Head of caudate nucleus (tissue), 42 donors: ENCODE measurements at regions not wholly inside any gene's neighbourhood (a gene's known extent, or its start where the extent isn't known, plus 50 kb on each side); places are given as distances from the start of the nearest gene placed in this dataset.

Experiments used
- DNase-seq, 42 donors: peaks; one replicate each; pipeline versions ENCODE4 v3.0.0 to v3.0.0-alpha.2; 2020 to 2021; ENCODE audit warnings: mixed read lengths in 7 of 42
- intact Hi-C: fragments of 100-400 bp; cut with DNase I; formaldehyde crosslinking; loops from one replicate; pipeline ENCODE4 v1.15.0; 2022

GRCh38 chr9:38211002-38211401, 142.0 kb upstream of the SHB start:
- intact Hi-C loops: no loop called here

DNA sequence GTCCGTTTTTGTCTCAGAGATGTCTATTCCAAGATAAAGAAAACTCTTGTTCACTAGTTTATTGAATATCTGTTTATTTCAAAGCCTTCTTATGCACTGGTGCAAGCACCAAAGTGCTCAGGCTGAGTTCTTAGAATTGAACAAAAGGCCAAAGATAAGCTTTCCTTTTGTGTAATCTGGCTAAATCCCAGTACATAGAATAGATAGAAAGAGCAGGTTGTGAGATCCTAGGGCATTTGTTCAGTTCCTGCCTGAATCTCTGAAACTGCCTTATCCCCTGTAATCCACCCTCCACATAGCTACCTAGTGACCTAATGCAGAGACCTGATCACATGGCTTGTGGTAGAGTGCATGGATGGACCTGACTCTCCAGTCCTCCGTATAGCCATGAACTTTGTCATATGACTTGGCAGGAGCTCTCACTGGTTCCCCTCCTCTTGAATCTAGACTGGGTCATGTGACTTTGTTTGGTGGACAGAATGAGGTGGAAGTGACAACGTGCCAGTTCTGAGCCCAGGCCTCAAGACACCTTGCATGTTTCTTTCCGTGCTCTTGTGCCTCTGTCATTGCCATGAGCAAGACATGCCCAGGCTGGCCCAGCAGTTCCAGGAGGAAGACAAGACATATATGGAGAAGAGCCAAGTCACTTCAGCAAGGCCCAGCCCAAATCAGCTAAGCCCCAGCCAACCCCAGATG, 139.3 kb upstream of the SHB start:
- peak in 1 of 42 donors; percentile 28 for DNase-seq
- intact Hi-C loops: no loop called here

More at GRCh38 chr9:38211002-38211401, 142.0 kb upstream of the SHB start:
- DNase-seq: no peak

- intact Hi-C loops: no loop called here
- peak in 1 of 42 donors; percentile 20 for DNase-seq
Observed at GRCh38 chr9:38207247-38207778, 138.3 kb upstream of the SHB start.

GRCh38 chr9:38205279-38205678, 136.3 kb upstream of the SHB start:
- DNase-seq: no peak

DNA sequence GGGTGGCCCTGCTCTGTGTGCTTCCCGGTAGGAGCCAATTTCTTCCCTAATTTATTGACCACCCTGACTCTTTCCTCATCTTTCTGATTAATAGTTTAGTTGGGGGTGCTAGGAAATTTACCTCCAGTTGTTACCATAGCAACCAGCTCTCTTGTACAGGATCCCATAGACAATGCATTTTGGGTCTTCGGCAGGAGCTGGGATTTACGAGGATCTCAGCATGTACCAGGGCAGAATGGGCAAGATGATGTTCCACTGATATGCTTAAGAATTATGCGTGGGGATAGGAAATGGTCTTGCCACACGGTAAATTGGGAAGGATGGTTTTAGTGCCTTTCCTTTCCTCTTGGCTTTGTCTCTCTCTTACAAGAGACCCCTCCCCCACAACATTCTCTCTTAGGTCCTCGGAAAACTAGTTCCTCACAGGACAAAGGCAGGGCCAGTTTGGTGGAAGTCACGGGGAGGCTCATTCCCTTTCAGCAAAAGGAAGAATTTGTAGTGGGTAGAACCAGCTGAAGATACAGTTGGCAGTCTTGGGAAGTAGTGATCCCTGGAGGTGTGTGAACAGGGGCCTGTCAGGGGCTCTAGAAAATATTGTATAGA, 133.4 kb upstream of the SHB start:
- peak in 2 of 42 donors; percentile 8 to 41 for DNase-seq
- intact Hi-C loops: no loop called here

More at GRCh38 chr9:38205279-38205678, 136.3 kb upstream of the SHB start:
- intact Hi-C loops: no loop called here

- DNase-seq: no peak
- intact Hi-C loops: no loop called here
Observed at GRCh38 chr9:38201844-38202243, 132.8 kb upstream of the SHB start.

DNA sequence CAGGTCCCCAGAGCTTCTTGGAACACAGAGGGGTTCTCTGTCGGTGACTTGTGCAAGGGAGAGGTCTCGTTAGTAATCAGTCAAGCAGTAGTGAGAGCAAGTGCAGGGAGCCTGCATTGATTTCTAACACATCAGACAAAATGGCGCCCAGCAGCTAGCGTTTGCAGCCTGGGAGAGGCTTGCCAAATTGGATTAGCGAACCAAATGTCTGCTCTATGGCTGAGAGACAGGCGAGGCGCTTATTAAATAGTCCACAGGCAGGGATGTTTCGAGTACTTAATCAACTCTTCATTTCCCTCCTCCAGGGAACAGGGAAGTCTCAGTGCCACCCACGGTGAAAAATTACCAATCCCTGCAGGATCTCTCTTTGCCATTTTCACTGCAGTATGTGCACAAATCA, 131.4 kb upstream of the SHB start:
- intact Hi-C loops: no loop called here
- DNase-seq: peak; percentile 27 to 90 (median 66)

DNA sequence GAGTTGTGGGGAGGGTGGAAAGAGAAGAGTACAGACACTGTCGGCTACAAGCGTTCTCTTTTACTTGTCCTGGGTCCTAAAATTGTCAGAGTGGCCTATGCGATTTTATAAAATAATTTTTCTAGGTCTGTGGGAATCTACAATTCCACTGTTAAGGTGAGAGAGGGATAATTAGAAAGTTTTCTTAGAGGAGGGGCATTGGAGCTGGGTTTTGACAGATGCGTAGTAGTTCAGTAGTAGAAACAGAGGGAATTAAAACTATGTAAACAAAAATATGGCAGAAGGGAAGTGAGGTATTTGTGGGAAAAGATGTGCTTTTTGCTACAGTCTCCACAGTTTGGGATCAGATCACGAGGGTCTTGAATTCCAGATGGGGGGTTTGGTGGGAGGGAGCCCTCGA, 129.1 kb upstream of the SHB start:
- DNase-seq: no peak
- intact Hi-C loops: no loop called here

GRCh38 chr9:38196714-38197113, 127.7 kb upstream of the SHB start:
- intact Hi-C loops: no loop called here
- no peak for DNase-seq

- no peak for DNase-seq
- intact Hi-C loops: no loop called here
Observed at GRCh38 chr9:38195737-38196161, 126.7 kb upstream of the SHB start.

GRCh38 chr9:38194870-38195269, 125.8 kb upstream of the SHB start:
- DNase-seq: no peak
- intact Hi-C loops: no loop called here

- intact Hi-C loops: no loop called here
- no peak for DNase-seq
Observed at GRCh38 chr9:38192731-38193265, 123.8 kb upstream of the SHB start.

- no peak for DNase-seq
- intact Hi-C loops: no loop called here
Observed at GRCh38 chr9:38186404-38187115, 117.5 kb upstream of the SHB start.

GRCh38 chr9:38185647-38186403, 116.8 kb upstream of the SHB start:
- no peak for DNase-seq
- intact Hi-C loops: no loop called here

DNA sequence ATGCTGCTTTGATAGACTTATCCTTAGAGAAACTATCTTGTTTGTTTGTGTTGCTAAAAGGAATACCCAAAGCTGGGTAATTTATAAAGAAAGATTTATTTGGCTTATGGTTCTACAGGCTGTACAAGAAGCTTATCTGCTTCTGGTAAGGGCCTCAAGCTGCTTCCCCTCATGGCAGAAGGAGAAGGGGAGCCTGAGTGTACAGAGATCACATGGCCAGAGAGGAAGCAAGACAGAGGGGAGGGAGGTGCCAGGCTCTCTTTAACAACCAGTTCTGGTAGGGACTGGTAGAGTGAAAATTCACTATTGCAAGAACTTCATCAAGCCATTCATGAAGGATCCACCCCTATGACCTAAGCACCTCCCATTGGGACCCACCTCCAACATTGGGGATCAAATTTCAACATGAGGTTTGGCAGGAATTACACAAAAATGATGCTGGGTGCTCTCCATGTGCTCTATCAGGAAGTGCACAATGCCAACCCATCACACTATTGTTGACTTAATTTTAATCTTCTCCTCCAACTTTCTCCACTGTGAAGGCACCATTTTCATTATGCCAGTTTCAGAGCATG, 115.1 kb upstream of the SHB start:
- no peak for DNase-seq

DNA sequence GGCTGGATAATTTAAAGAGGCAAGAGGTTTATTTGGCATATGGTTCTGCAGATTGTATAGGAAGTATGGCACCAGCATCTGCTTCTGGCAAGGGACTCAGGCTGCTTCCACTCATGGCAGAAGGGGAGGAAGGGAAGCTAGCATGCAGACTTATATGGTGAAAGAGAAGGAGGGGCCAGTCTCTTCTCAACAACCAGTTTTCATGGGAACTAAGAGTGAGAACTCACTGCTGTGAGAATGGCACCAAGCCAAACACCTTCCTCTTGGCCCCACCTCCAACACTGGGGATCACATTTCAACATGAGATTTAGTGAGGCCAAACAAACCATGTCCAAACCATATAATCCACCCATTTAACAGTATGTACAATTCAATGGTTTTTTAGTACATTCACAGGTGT, 113.3 kb upstream of the SHB start:
- DNase-seq: no peak
- intact Hi-C loops: no loop called here

More for the DNA sequence above, 115.1 kb upstream of the SHB start:
- intact Hi-C loops: no loop called here

DNA sequence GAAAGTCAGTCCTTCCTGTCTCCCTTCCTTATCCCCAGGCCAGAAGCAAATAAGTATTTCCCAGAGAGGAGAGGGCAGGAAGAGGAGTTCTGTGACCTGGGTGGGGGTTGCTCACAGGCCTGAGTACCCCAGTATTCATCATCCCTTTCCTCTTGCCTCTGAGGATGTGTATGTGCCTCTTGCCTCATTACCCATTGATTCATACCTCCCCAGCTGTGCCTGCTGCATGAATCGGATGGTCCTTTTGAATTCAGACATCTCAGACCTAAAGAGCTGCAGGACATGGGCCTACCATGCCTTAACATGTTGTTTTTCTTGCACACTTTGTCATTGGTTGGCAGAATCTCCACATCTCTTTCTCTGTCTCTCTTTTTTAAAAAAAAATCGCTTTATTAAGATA, 112.8 kb upstream of the SHB start:
- intact Hi-C loops: no loop called here
- DNase-seq: no peak

GRCh38 chr9:38181232-38181631, 112.2 kb upstream of the SHB start:
- intact Hi-C loops: no loop called here
- DNase-seq: no peak

GRCh38 chr9:38180656-38181055, 111.6 kb upstream of the SHB start:
- DNase-seq: no peak
- intact Hi-C loops: no loop called here
